ENCODE measurements at regions not wholly inside any gene's neighbourhood (a gene's known extent, or its start where the extent isn't known, plus 50 kb on each side); places are given as distances from the start of the nearest gene placed in this dataset.
"Not testable (repeated sequence)": the region's sequence is repeated elsewhere in the genome, so short reads cannot be mapped to it uniquely, and the experiment has no call there.

DNA sequence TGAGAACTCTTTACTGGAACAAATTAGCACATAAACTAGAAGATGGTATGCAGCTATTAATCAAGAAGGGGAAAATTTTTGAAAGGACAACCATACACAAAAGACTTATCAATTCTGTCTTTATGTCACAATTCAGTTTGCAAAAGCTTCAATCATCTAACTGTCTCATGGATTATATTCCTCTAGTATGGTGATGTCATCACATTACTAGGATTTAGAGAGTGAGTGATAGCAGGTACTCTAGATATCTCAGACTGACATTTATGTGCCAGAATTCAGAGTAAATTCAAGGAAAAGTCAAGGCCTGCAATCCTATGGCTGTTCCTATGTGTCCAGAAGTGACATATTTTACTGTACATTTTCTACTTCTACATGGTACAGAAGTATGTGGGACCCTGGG lies 318.9 kb upstream of the GRAMD2B start:
- no peaks in the 10 kb centered on the region for H3K27me3 Mint-ChIP-seq (ENCODE audit: low read depth)
- no peak overlapping the region for H3K4me3 Mint-ChIP-seq
- H3K9me3 Mint-ChIP-seq, result peaks cover 0 to 5% of the 10 kb centered on the region in 2 donors
- no peaks in the 10 kb centered on the region for H3K4me1 Mint-ChIP-seq (ENCODE audit: low read depth)
- no peak for ATAC-seq (replicated peaks in 1 of 2)
- H3K27ac Mint-ChIP-seq, result no peak overlapping the region
- DNase-seq, result no peak
- no peaks in the 10 kb centered on the region for H3K36me3 Mint-ChIP-seq (ENCODE audit: insufficient read depth in 2 of 2)

DNA sequence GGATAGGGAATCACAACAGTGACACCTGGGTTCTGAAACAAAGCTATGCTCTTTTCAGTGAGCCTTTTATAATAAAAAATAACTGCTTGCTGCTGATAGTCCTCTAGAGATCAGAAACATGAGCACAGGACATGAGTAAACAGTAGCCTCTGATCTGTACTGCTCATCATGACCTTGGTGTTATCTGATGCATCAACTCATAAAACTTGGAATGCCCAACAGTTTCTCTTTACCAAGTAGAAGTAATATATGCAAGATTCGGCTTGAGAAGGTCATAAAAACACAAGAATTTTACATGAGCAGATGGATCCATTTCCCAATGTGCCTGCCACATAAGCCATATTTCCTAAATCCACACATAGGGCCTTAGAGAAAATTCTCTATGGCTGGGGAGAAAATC lies 318.3 kb upstream of the GRAMD2B start:
- Mint-ChIP-seq H3K4me3 (no peak overlapping the region), H3K27ac (no peak overlapping the region), H3K4me1 (ENCODE audit: low read depth) (no peaks in the 10 kb centered on the region)

GRCh38 chr5:126106029-126106428 lies 317.2 kb upstream of the GRAMD2B start:
- Mint-ChIP-seq H3K36me3 (ENCODE audit: insufficient read depth in 2 of 2) (no peaks in the 10 kb centered on the region), H3K9me3 (peaks cover 0 to 4% of the 10 kb centered on the region in 2 donors), H3K27ac (no peak overlapping the region), H3K27me3 (ENCODE audit: low read depth) (no peaks in the 10 kb centered on the region), H3K4me1 (ENCODE audit: low read depth) (no peaks in the 10 kb centered on the region), H3K4me3 (no peak overlapping the region)
- DNase-seq (no peak), ATAC-seq (replicated peaks in 1 of 2) (no peak)

More for the DNA sequence above, 318.3 kb upstream of the GRAMD2B start:
- Mint-ChIP-seq H3K36me3 (ENCODE audit: insufficient read depth in 2 of 2) (no peaks in the 10 kb centered on the region), H3K27me3 (ENCODE audit: low read depth) (no peaks in the 10 kb centered on the region), H3K9me3 (peaks cover 0 to 5% of the 10 kb centered on the region in 2 donors)
- ATAC-seq (replicated peaks in 1 of 2), result no peak
- DNase-seq, result no peak

- Mint-ChIP-seq H3K36me3 (ENCODE audit: insufficient read depth in 2 of 2) (no peaks in the 10 kb centered on the region), H3K9me3 (peaks cover 4 to 6% of the 10 kb centered on the region in 2 donors), H3K27ac (no peak overlapping the region), H3K4me1 (ENCODE audit: low read depth) (no peaks in the 10 kb centered on the region), H3K27me3 (ENCODE audit: low read depth) (no peaks in the 10 kb centered on the region), H3K4me3 (no peak overlapping the region)
- ATAC-seq (replicated peaks in 1 of 2), result no peak
- no peak for DNase-seq
Measured at GRCh38 chr5:126107381-126107780, 315.8 kb upstream of the GRAMD2B start.

DNA sequence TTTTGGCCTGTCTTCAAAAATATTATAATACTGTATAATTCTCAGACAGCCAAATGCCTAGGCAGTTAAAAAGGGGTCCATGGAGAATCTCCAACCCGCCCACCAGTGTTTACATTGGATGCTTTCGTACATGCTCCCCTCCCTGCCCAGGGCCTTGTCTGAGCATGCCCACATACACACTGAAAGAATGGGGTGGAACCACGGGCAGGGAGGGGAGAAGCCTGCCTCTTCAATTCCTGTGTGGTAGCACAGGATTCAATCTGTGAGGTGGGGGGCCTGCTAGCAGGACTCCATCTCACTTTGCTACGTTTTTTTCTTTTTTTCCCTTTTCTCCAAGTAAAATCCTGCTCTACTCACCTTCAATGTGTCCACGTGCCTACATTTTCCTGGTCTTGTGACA lies 314.7 kb upstream of the GRAMD2B start:
- Mint-ChIP-seq H3K27me3 (ENCODE audit: low read depth) (no peaks in the 10 kb centered on the region), H3K4me1 (ENCODE audit: low read depth) (no peaks in the 10 kb centered on the region), H3K9me3 (peaks cover 4 to 6% of the 10 kb centered on the region in 2 donors), H3K4me3 (no peak overlapping the region), H3K36me3 (ENCODE audit: insufficient read depth in 2 of 2) (no peaks in the 10 kb centered on the region), H3K27ac (no peak overlapping the region)
- DNase-seq, result no peak
- no peak for ATAC-seq (replicated peaks in 1 of 2)

GRCh38 chr5:126115059-126115629 lies 308.1 kb upstream of the GRAMD2B start:
- no peaks in the 10 kb centered on the region for H3K27me3 Mint-ChIP-seq (ENCODE audit: low read depth)
- peaks cover 8% of the 10 kb centered on the region in 2 donors for H3K9me3 Mint-ChIP-seq
- DNase-seq (no peak), ATAC-seq (replicated peaks in 1 of 2) (no peak)
- H3K4me1 Mint-ChIP-seq (ENCODE audit: low read depth), result no peaks in the 10 kb centered on the region
- no peaks in the 10 kb centered on the region for H3K36me3 Mint-ChIP-seq (ENCODE audit: insufficient read depth in 2 of 2)
- no peak overlapping the region for H3K27ac Mint-ChIP-seq
- no peak overlapping the region for H3K4me3 Mint-ChIP-seq

GRCh38 chr5:126117044-126117443 lies 306.2 kb upstream of the GRAMD2B start:
- no peak for DNase-seq
- Mint-ChIP-seq H3K27me3 (ENCODE audit: low read depth) (no peaks in the 10 kb centered on the region), H3K9me3 (peaks cover 5 to 8% of the 10 kb centered on the region in 2 donors), H3K27ac (no peak overlapping the region), H3K4me3 (no peak overlapping the region), H3K4me1 (ENCODE audit: low read depth) (no peaks in the 10 kb centered on the region), H3K36me3 (ENCODE audit: insufficient read depth in 2 of 2) (no peaks in the 10 kb centered on the region)
- no peak for ATAC-seq (replicated peaks in 1 of 2)

- no peak overlapping the region for H3K4me3 Mint-ChIP-seq
- DNase-seq, result no peak
- H3K9me3 Mint-ChIP-seq, result peaks cover 0 to 2% of the 10 kb centered on the region in 2 donors
- H3K4me1 Mint-ChIP-seq (ENCODE audit: low read depth), result no peaks in the 10 kb centered on the region
- no peaks in the 10 kb centered on the region for H3K36me3 Mint-ChIP-seq (ENCODE audit: insufficient read depth in 2 of 2)
- no peak overlapping the region for H3K27ac Mint-ChIP-seq
- peak; percentile 39 to 56 for ATAC-seq (replicated peaks in 1 of 2)
- H3K27me3 Mint-ChIP-seq (ENCODE audit: low read depth), result no peaks in the 10 kb centered on the region
Measured at GRCh38 chr5:126119887-126120442, 303.2 kb upstream of the GRAMD2B start.

DNA sequence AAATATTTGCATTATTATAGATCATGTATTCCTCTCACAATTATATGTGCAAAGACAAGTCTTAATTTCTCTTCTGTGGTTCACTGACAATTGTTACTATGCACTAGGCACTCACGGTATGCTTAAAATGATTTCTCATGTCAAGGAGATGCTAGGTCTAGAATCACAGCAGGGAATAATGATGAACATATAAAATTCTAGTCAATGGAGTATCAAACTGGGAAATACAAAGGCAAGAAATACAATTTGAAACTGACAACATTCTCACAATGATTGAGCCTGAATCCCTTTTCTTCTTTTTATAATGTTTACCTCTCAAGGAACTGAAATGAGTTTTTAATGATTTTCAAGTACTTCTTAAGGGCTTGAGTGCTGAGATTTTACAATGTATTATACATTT lies 302.3 kb upstream of the GRAMD2B start:
- Mint-ChIP-seq H3K36me3 (ENCODE audit: insufficient read depth in 2 of 2) (no peaks in the 10 kb centered on the region), H3K27me3 (ENCODE audit: low read depth) (no peaks in the 10 kb centered on the region), H3K27ac (no peak overlapping the region), H3K4me1 (ENCODE audit: low read depth) (no peaks in the 10 kb centered on the region), H3K4me3 (no peak overlapping the region), H3K9me3 (peaks cover 0 to 2% of the 10 kb centered on the region in 2 donors)
- ATAC-seq (replicated peaks in 1 of 2), result no peak
- DNase-seq, result no peak

DNA sequence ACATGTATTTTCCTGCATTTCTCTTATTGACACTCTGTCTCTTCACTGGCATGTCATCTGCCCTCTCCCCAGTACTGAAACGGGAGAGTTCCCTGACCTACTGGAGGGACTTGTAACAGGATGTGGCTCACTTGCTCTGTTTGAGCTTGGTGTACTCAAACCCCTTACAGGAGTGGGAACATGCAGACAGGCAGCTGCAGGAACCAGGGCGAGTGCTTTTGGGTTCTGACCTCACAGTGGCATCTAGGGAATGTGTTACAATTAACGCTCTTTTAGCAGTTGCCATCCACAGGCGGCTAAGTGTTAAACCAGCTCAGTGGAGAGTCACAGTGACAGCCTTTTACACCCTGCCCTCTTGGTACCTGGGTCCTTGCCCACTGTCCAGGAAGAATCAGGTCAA lies 300.3 kb upstream of the GRAMD2B start:
- Mint-ChIP-seq H3K36me3 (ENCODE audit: insufficient read depth in 2 of 2) (no peaks in the 10 kb centered on the region), H3K27ac (no peak overlapping the region), H3K9me3 (peaks cover 0 to 2% of the 10 kb centered on the region in 2 donors), H3K4me1 (ENCODE audit: low read depth) (no peaks in the 10 kb centered on the region), H3K27me3 (ENCODE audit: low read depth) (no peaks in the 10 kb centered on the region), H3K4me3 (no peak overlapping the region)
- no peak for DNase-seq
- ATAC-seq (replicated peaks in 1 of 2), result no peak

DNA sequence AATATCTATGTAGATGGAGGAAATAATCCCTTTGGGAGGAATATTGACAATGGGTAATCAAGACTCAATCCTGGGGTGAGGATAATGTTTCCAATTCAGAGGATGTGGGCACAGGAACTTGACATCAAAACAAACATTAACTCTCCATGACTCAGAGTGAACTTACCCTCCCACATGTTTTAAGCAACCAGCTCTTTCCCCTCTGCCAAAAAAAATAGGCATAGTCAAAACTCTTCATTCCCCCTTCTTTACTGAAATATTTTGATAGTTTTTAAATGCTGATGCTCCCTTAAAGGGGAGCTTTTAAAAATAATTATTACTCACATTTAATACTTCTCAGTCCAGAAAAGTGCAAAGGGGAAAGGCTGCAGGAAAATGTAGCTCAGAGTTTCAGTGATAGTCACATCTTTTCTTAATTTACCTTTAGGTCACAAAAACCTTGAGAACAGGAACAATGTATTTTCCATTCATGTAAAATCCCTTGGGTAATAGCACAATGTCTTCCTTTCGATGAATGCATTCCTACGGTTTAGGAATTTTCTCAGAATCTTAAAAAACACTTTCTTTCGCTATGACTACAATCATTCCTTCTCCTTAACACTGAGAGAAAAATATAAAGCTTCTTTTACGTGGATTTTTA lies 298.4 kb upstream of the GRAMD2B start:
- Mint-ChIP-seq H3K4me1 (ENCODE audit: low read depth) (no peaks in the 10 kb centered on the region), H3K4me3 (no peak overlapping the region), H3K27ac (no peak overlapping the region), H3K36me3 (ENCODE audit: insufficient read depth in 2 of 2) (no peaks in the 10 kb centered on the region), H3K27me3 (ENCODE audit: low read depth) (no peaks in the 10 kb centered on the region), H3K9me3 (peaks cover 2% of the 10 kb centered on the region in 2 donors)
- DNase-seq (no peak), ATAC-seq (replicated peaks in 1 of 2) (no peak)

DNA sequence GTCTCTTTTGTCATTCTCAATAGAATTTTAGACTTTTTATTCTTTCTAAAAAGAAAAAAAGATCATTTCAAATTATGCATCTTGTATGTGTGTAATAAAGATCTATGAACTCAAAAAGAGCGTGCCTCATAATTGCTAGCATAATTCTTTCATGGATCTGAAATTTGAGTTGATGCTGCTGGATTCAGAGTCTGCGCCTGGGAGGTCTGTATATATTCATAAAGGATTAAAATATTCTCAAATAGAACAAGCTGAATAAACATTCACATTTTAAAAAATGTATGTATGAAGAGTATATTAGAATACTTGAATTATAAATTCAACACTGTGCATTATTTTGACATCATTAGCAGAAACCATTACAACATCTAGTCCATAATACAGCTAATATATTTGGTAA lies 297.8 kb upstream of the GRAMD2B start:
- ATAC-seq (replicated peaks in 1 of 2), result no peak
- Mint-ChIP-seq H3K4me3 (no peak overlapping the region), H3K36me3 (ENCODE audit: insufficient read depth in 2 of 2) (no peaks in the 10 kb centered on the region), H3K27me3 (ENCODE audit: low read depth) (no peaks in the 10 kb centered on the region), H3K9me3 (peaks cover 0 to 2% of the 10 kb centered on the region in 2 donors), H3K4me1 (ENCODE audit: low read depth) (no peaks in the 10 kb centered on the region), H3K27ac (no peak overlapping the region)
- no peak for DNase-seq

GRCh38 chr5:126126574-126126973 lies 296.6 kb upstream of the GRAMD2B start:
- Mint-ChIP-seq H3K36me3 (ENCODE audit: insufficient read depth in 2 of 2) (no peaks in the 10 kb centered on the region), H3K9me3 (peaks cover 0 to 2% of the 10 kb centered on the region in 2 donors), H3K4me1 (ENCODE audit: low read depth) (no peaks in the 10 kb centered on the region), H3K27me3 (ENCODE audit: low read depth) (no peaks in the 10 kb centered on the region), H3K27ac (no peak overlapping the region), H3K4me3 (no peak overlapping the region)
- no peak for ATAC-seq (replicated peaks in 1 of 2)
- DNase-seq, result no peak

GRCh38 chr5:126127371-126127770 lies 295.8 kb upstream of the GRAMD2B start:
- not testable (repeated sequence) for H3K27ac Mint-ChIP-seq; DNase-seq; H3K9me3 Mint-ChIP-seq; ATAC-seq (replicated peaks in 1 of 2); H3K27me3 Mint-ChIP-seq (ENCODE audit: low read depth); H3K4me1 Mint-ChIP-seq (ENCODE audit: low read depth); H3K4me3 Mint-ChIP-seq; H3K36me3 Mint-ChIP-seq (ENCODE audit: insufficient read depth in 2 of 2)
